ENCODE measurements at regions not wholly inside any gene's neighbourhood (a gene's known extent, or its start where the extent isn't known, plus 50 kb on each side); places are given as distances from the start of the nearest gene placed in this dataset.

GRCh38 chr1:57984277-57984676, 560.4 kb upstream of the DAB1 start:
- no peak for TF ChIP-seq CTCF (IDR thresholded peaks at IDR 0.05; ENCODE audit: insufficient read depth, low read length, poor library complexity, severe bottlenecking)
- no peak for TF ChIP-seq EZH2phosphoT487 (conservative IDR thresholded peaks at IDR 0.05; ENCODE audit: low read length)
